HG03135 (cell line): ENCODE measurements at regions not wholly inside any gene's neighbourhood (a gene's known extent, or its start where the extent isn't known, plus 50 kb on each side); places are given as distances from the start of the nearest gene placed in this dataset.
A peak's percentile ranks its signal among the peaks of the same experiment; 100 is the strongest.

ENCODE experiments used
- ATAC-seq: cut with Tn5 transposase; IDR thresholded peaks from one replicate; pipeline ENCODE4 v1.9.1; 2021; ENCODE audit warnings: mild to moderate bottlenecking, moderate library complexity; ENCODE audit not compliant: unreplicated experiment

- no peak for ATAC-seq
Measured at GRCh38 chr13:106918557-106918860, 350.6 kb upstream of the ARGLU1 start.

GRCh38 chr13:106917673-106918556 lies 350.0 kb upstream of the ARGLU1 start:
- ATAC-seq = peak; percentile 93

- no peak for ATAC-seq
Measured at GRCh38 chr13:106917024-106917571, 349.2 kb upstream of the ARGLU1 start.

- ATAC-seq = no peak
Measured at GRCh38 chr13:106916329-106916976, 348.5 kb upstream of the ARGLU1 start.

GRCh38 chr13:106915146-106915545 lies 347.2 kb upstream of the ARGLU1 start:
- no peak for ATAC-seq

GRCh38 chr13:106911627-106912026 lies 343.7 kb upstream of the ARGLU1 start:
- ATAC-seq = no peak

- ATAC-seq = no peak
Measured at GRCh38 chr13:106911020-106911419, 343.1 kb upstream of the ARGLU1 start.

GRCh38 chr13:106906426-106906996 lies 338.6 kb upstream of the ARGLU1 start:
- ATAC-seq = no peak

DNA sequence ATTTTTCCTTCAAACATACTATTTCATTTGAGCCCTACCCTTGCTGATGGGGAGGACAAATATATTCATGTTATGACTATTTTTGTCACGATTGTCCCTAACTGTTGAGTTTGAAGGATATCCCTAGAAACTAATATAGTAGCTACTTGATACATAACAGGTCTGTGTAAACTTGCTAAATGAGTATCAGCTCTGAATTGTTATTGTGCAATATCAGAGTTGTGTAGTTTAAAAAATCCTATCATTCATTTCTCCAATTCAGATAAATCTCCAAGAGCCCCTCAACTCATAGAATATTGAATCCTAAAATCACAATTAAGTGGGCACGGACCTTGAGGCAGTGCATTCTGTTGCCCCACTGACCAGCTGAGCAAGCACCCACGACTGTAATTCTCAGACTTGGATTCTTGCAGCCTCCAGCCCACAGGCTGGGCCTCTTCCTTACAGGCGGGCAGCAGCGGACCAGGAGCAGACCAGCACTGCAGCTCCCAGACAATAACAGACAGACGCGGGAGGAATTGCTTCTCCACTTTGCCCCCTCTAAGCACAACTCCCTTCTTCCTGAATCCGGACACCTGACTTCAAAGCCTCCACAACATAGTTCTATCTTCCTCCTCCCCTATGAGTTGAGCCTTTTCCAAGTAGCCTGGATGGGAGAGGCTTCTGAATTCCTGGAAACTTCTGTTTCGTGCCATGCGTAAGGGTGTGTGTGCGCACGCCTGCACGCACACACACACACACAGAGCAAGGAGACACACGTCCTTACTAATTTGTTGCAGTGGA lies 337.6 kb upstream of the ARGLU1 start:
- ATAC-seq = no peak

DNA sequence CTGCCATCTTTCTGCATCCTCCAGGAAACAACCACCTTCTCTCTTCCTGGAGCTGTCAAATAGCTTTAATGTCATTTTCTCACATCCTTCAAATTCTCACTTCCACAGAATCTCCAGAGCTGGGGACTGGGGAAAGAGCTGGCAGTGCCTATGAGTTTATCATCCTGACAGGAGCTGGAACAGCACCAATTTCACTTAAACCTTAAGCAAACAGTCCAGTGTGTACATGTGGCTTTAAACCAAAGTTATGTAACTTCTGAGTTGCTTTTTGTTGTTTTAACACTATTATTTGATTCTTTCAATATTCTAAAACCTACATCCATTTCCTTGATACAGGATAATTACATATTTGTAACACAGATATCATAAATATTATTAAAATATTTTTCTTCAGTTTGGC lies 331.5 kb upstream of the ARGLU1 start:
- no peak for ATAC-seq

- no peak for ATAC-seq
Measured at GRCh38 chr13:106898231-106898630, 330.3 kb upstream of the ARGLU1 start.

GRCh38 chr13:106888148-106888547 lies 320.2 kb upstream of the ARGLU1 start:
- no peak for ATAC-seq

- no peak for ATAC-seq
Measured at GRCh38 chr13:106887686-106888085, 319.7 kb upstream of the ARGLU1 start.

DNA sequence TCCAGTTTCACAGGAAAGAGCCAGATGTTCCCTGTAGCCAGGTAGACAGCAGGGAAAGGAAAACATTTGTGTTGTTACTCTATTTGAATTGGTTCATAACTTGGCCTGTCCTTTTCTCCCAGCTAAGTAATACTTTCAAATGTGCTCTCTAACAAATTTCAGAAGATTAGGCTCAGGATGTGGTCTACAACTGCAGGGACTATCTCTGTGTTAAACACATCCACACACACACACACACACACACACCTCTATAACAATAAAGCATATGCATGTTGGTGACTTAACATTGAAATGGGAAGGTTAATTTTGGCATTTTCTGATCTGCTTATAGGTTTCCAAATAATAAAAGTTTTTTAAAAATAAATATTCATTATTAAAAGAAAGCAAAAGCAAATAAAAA lies 316.0 kb upstream of the ARGLU1 start:
- no peak for ATAC-seq

DNA sequence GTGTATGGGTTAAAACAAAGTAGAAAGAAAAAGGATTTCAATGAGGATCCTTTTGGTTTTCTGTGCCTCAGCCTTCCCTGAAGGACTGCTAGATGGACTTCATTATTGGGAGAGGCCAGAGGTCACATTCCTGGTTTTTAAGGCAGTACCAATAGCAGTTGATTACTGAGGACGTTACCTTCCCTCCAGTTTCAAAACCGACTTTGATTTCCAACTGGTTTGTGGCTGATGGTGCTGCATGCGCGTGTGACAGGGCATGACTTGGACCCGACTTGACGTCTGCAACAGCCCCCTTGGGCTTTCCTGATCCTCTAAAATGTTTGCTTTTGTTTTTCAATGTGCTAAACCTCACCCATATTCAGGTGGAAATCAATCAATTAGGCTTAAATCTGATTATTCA lies 314.3 kb upstream of the ARGLU1 start:
- no peak for ATAC-seq

DNA sequence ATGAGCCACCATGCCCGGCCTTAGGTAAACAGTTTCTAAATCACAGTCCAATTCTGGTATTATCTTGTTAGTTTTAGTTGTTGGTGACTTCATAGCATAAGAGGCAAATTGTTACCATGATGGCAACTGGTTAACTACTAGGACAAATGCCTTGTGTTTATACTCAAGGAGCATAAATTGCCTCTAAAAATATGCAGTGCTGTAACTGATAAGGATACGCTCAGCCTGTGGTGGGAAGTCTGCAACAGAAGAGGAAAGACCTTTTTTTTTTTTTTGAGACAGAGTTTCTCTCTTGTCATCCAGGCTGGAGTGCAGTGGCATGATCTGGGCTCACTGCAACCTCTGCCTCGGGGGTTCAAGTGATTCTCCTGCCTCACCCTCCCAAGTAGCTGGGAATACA lies 311.9 kb upstream of the ARGLU1 start:
- no peak for ATAC-seq

GRCh38 chr13:106874323-106874722 lies 306.4 kb upstream of the ARGLU1 start:
- no peak for ATAC-seq

DNA sequence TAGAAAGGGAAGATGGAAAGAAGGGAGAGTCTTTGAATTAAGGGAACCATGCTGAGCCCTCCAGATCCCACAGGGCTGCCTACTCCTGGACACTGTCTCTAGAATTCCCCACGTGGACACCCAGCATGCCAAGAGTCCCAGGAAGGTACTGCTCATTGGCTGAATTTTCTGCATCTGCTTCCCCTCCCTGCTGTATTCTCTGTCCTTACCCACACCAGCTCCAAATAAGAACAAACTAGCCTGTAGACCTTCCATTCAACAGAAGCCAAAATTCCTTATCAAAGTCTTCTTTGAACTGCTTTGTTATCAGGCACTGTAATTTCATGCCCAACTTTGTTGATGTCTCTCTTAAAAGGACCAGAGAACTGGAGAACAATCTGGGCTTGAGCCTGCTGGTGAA lies 305.9 kb upstream of the ARGLU1 start:
- ATAC-seq = no peak

DNA sequence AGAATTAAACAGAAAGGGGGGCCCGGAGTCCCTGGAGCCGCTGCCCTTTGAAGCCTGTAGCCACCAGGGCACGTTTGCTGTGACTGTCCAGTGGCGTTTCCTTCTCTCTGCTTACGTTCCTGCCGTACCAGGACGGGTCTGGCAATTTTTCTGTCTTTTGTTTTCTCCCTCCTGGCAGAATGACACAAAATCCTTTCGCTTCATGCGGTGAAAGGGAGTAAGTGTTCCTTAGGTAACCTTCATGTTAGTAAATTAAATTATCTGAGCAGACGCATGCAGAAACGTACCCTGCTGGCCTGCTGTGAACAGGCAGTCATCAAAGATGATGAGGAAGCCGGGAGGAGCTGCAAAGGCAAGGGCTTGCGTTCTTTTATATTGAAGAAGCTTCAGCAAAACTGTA lies 299.3 kb upstream of the ARGLU1 start:
- no peak for ATAC-seq

DNA sequence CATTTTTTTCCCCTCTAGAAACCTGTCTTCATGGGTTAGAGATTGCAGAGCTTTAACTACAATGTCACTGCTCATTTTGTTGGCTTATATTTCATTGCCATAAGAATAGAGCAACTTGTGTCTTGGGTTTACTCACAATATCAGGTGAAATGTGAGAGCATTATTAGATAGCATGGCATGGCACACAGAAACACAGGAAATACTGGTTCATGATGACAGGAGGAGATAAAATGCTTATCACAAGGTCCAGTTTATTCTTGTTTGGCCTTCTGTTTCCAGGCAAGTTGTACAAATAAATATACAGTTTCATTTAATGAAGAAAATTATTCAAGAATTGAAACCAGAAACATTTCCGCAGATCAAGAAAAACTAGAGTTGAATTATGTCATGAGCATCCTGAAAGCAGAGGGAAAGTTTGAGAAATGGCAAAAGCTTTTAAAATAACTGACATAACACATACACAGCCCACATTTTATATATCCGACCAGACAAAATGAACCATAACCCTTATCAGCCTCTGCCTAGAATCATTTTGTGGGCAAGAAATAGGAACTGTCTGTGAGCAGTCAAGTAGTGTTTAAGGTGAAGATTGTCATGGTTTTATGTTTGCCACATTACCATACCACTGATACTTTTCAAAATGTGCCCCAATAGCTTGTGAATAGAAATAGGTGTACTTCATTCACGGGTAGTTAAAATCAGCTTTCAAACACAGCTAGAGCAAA lies 297.9 kb upstream of the ARGLU1 start:
- no peak for ATAC-seq

DNA sequence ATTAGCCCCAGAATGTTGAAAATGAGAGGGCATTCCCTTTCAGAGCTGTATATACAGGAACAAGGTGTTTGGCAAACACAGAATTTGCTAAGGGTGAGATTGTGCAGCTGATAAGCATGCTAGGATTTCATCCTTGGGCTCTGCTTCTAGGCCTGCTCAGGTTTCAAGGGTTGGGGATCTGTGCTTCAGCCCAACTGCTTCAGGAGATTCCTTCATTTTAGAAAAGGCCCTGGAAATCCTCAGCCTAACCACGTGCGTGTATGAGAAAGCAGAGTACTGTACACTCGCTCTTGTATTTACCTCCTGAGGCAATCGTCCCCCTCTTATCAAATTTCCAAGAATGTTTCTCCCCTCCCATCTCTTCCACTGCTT lies 291.6 kb upstream of the ARGLU1 start:
- no peak for ATAC-seq
